A549 (cell line): ENCODE measurements at regions not wholly inside any gene's neighbourhood (a gene's known extent, or its start where the extent isn't known, plus 50 kb on each side); places are given as distances from the start of the nearest gene placed in this dataset.

Experiments used
- ATAC-seq, 2 experiments: fragments of 200-7000 bp in 1 of 2; fragments of >200 bp in 1 of 2; cut with Nextera tagmentation in 1 of 2; cut with Tn5 transposase in 1 of 2; 3 replicates each; pipeline versions ENCODE4 v1.8.0 to v1.9.1; 2018 to 2020; ENCODE audit warnings: mild to moderate bottlenecking in 1 of 2, moderate library complexity in 1 of 2
- CTCF ChIA-PET: fragments of 300-600 bp; sonication (Branson Sonifier 250); formaldehyde crosslinking; extraction: SDS; loops from one replicate; lab custom pipeline; 2021; ENCODE audit warnings: antibody characterized with exemption, inconsistent platforms; lab: Yijun Ruan, JAX
- POLR2A ChIA-PET: fragments of 350-600 bp; formaldehyde crosslinking; extraction: SDS; loops from one replicate; lab custom pipeline; 2021; ENCODE audit warnings: antibody characterized with exemption, inconsistent platforms; lab: Yijun Ruan, JAX
- DNase-seq, 2 experiments: peaks; one replicate each; pipeline versions ENCODE4 v3.0.0 to v3.0.0-alpha.2; 2011 to 2016; ENCODE audit warnings: low read depth in 1 of 2, low spot score in 1 of 2
- FAIRE-seq: peaks from 2 replicates; lab custom pipeline; 2011; peaks lifted over from hg19 to GRCh38; lab: Jason Lieb, UNC
- H3K27ac ChIP-seq, 2 experiments: fragments of >200 bp; sonication (Bioruptor Twin); formaldehyde crosslinking; 3 replicates each; pipeline ENCODE4 v1.5.1; 2016 to 2017
- H3K4me1 ChIP-seq: fragments of >200 bp; sonication (Bioruptor Twin); formaldehyde crosslinking; 3 replicates; pipeline ENCODE4 v1.6.1; 2016
- H3K4me2 ChIP-seq: fragments of >200 bp; sonication (Bioruptor Twin); formaldehyde crosslinking; 3 replicates; pipeline ENCODE4 v1.6.1; 2016
- H3K4me3 ChIP-seq: fragments of >200 bp; sonication (Bioruptor Twin); formaldehyde crosslinking; 3 replicates; pipeline ENCODE4 v1.5.1; 2016
- H3K9me3 ChIP-seq: fragments of >200 bp; sonication (Bioruptor Twin); formaldehyde crosslinking; 3 replicates; pipeline ENCODE4 v1.6.1; 2016
- ATOH8 ChIP-seq: fragments of 250-450 bp; sonication (Bioruptor Pico); IDR thresholded peaks from 2 replicates; pipeline ENCODE4 v1.5.0; 2020; ENCODE audit warnings: low read depth, mild to moderate bottlenecking, moderate library complexity
- BCL3 ChIP-seq: fragments of >200 bp; sonication (Bioruptor Twin); formaldehyde crosslinking; IDR thresholded peaks from 3 replicates; pipeline ENCODE4 v1.6.1; 2016
- CTCF ChIP-seq: fragments of >200 bp; sonication (Bioruptor Twin); formaldehyde crosslinking; IDR thresholded peaks from 3 replicates; pipeline ENCODE4 v1.5.1; 2016
- E2F6 ChIP-seq: IDR thresholded peaks from 2 replicates; pipeline ENCODE4 v1.6.1; 2012; ENCODE audit warnings: low read depth, borderline replicate concordance
- EHF ChIP-seq: fragments of 250-450 bp; sonication (Bioruptor Pico); IDR thresholded peaks from 2 replicates; pipeline ENCODE4 v1.5.0; 2020; ENCODE audit warnings: mild to moderate bottlenecking
- ELK1 ChIP-seq: fragments of 150-350 bp; IDR thresholded peaks from 2 replicates; pipeline ENCODE4 v1.6.1; 2014; ENCODE audit warnings: low read depth, mild to moderate bottlenecking, low read length
- ESRRA ChIP-seq: fragments of 150-350 bp; IDR thresholded peaks from 2 replicates; pipeline ENCODE4 v1.6.1; 2014; ENCODE audit warnings: mild to moderate bottlenecking, low read length, borderline replicate concordance
- FOXS1 ChIP-seq: fragments of 250-450 bp; sonication (Bioruptor Pico); IDR thresholded peaks from 2 replicates; pipeline ENCODE4 v1.5.0; 2020; ENCODE audit warnings: mild to moderate bottlenecking, moderate library complexity
- HDAC2 ChIP-seq: fragments of 200-600 bp; sonication (generic); IDR thresholded peaks from 2 replicates; pipeline ENCODE4 v1.6.1; 2016
- HES2 ChIP-seq: fragments of >200 bp; sonication (Bioruptor Twin); formaldehyde crosslinking; IDR thresholded peaks from 2 replicates; pipeline ENCODE4 v1.6.1; 2016
- HMGXB4 ChIP-seq: fragments of 250-450 bp; sonication (Bioruptor Pico); IDR thresholded peaks from 2 replicates; pipeline ENCODE4 v1.5.0; 2021; ENCODE audit warnings: mild to moderate bottlenecking, moderate library complexity, borderline replicate concordance
- HOXB5 ChIP-seq: fragments of 250-450 bp; sonication (Bioruptor Pico); IDR thresholded peaks from 2 replicates; pipeline ENCODE4 v1.5.0; 2020; ENCODE audit warnings: mild to moderate bottlenecking, moderate library complexity
- JUNB ChIP-seq: fragments of >200 bp; sonication (Bioruptor Twin); formaldehyde crosslinking; IDR thresholded peaks from 2 replicates; pipeline ENCODE4 v1.6.1; 2016
- KDM5A ChIP-seq: fragments of 200-600 bp; sonication (generic); IDR thresholded peaks from 2 replicates; pipeline ENCODE4 v1.6.1; 2016; ENCODE audit warnings: antibody characterized with exemption, mild to moderate bottlenecking
- MAZ ChIP-seq: fragments of 150-350 bp; IDR thresholded peaks from 2 replicates; pipeline ENCODE4 v1.6.1; 2014; ENCODE audit warnings: antibody characterized with exemption, low read depth, low read length, borderline replicate concordance
- NPAS2 ChIP-seq: fragments of 250-450 bp; sonication (Bioruptor Pico); IDR thresholded peaks from 2 replicates; pipeline ENCODE4 v1.8.0; 2022; ENCODE audit warnings: mild to moderate bottlenecking, moderate library complexity, borderline replicate concordance
- NR3C1 ChIP-seq: fragments of >200 bp; sonication (Bioruptor Twin); formaldehyde crosslinking; IDR thresholded peaks from 3 replicates; pipeline ENCODE4 v1.6.1; 2017
- POLR2A ChIP-seq: IDR thresholded peaks from 2 replicates; pipeline ENCODE4 v1.6.1; 2012; ENCODE audit warnings: mild to moderate bottlenecking, low read length
- RFX5 ChIP-seq: fragments of 450-650 bp; IDR thresholded peaks from 2 replicates; pipeline ENCODE4 v1.7.1; 2014; ENCODE audit warnings: antibody characterized with exemption, mild to moderate bottlenecking, moderate library complexity
- SREBF2 ChIP-seq: fragments of 450-650 bp; IDR thresholded peaks from 2 replicates; pipeline ENCODE4 v1.6.1; 2014; ENCODE audit warnings: mild to moderate bottlenecking, moderate library complexity
- ZSCAN20 ChIP-seq: fragments of 250-450 bp; sonication (Bioruptor Pico); IDR thresholded peaks from 2 replicates; pipeline ENCODE4 v1.8.0; 2022; ENCODE audit warnings: mild to moderate bottlenecking, moderate library complexity
- WGBS: methylation state at CpG from one replicate; pipeline ENCODE4 v1.1.6; 2017; ENCODE audit errors: missing lambda C conversion rate; 5-methylcytosine and 5-hydroxymethylcytosine counted together

GRCh38 chr22:49618677-49618953 lies 209.1 kb downstream of the BRD1 start:
- ChIA-PET POLR2A (no interaction called here), CTCF (no interaction called here)
- Histone ChIP-seq H3K27ac (no peak overlapping the region), H3K4me1 (no peaks in the 10 kb centered on the region), H3K4me2 (no peak overlapping the region), H3K9me3 (no peaks in the 10 kb centered on the region), H3K4me3 (no peak overlapping the region)
- FAIRE-seq (no peak), DNase-seq (no peak), ATAC-seq (no peak)
- TF ChIP-seq KDM5A (no peak), E2F6 (no peak), CTCF (no peak), HDAC2 (no peak), EHF (no peak), ZSCAN20 (CRISPR knock-in tag) (no peak), NPAS2 (no peak), FOXS1 (CRISPR knock-in tag) (no peak)
- WGBS = 58% methylated on average over 8 of the region's 8 CpGs

GRCh38 chr22:49617866-49618676 lies 209.6 kb downstream of the BRD1 start:
- Histone ChIP-seq H3K9me3 (no peaks in the 10 kb centered on the region; the same call in 2 of the 3 replicates), H3K4me1 (no peaks in the 10 kb centered on the region), H3K4me3 (no peak overlapping the region), H3K27ac (no peak overlapping the region), H3K4me2 (no peak overlapping the region)
- POLR2A ChIA-PET = no interaction called here
- DNase-seq (no peak), ATAC-seq (no peak), FAIRE-seq (no peak)
- 14% methylated on average over 14 of the region's 23 CpGs for WGBS
- CTCF ChIA-PET = interaction anchor here (0.7 to 2.1 kb wide), 2 partner anchors 15 to 184 kb away, joined by 3 to 6 read pairs; no protein-coding TSS in a partner anchor
- no peak for TF ChIP-seq NR3C1
- no peak for TF ChIP-seq ESRRA
- TF ChIP-seq MAZ = no peak
- TF ChIP-seq HES2 = no peak
- TF ChIP-seq BCL3 = no peak
- TF ChIP-seq POLR2A = no peak
- TF ChIP-seq HMGXB4 (CRISPR knock-in tag) = no peak
- TF ChIP-seq ELK1 = no peak
- TF ChIP-seq KDM5A = no peak
- no peak for TF ChIP-seq SREBF2
- TF ChIP-seq ATOH8 (CRISPR knock-in tag) = no peak
- no peak for TF ChIP-seq HOXB5 (CRISPR knock-in tag)
- no peak for TF ChIP-seq RFX5
- no peak for TF ChIP-seq JUNB
